Skeletal muscle satellite cell (primary cell): ENCODE measurements at regions not wholly inside any gene's neighbourhood (a gene's known extent, or its start where the extent isn't known, plus 50 kb on each side); places are given as distances from the start of the nearest gene placed in this dataset.

ENCODE experiments used
- H3K27me3 ChIP-seq: 2 replicates; pipeline ENCODE4 v1.7.0; 2013; ENCODE audit warnings: low read length; ENCODE audit not compliant: control insufficient read depth, insufficient read depth
- H3K36me3 ChIP-seq: 2 replicates; pipeline ENCODE4 v1.7.0; 2013; ENCODE audit warnings: mild to moderate bottlenecking, control low read depth, low read length; ENCODE audit not compliant: insufficient read depth
- H3K4me1 ChIP-seq: 2 replicates; pipeline ENCODE4 v1.7.0; 2013; ENCODE audit warnings: low read length; ENCODE audit not compliant: control insufficient read depth, insufficient read depth
- H3K4me2 ChIP-seq: 2 replicates; pipeline ENCODE4 v1.7.0; 2013; ENCODE audit warnings: mild to moderate bottlenecking, low read length
- H3K4me3 ChIP-seq: 2 replicates; pipeline ENCODE4 v1.7.0; 2013; ENCODE audit warnings: low read length
- H3K9ac ChIP-seq: 2 replicates; pipeline ENCODE4 v1.7.0; 2013; ENCODE audit warnings: mild to moderate bottlenecking, low read depth, low read length, moderate library complexity
- H3K9me3 ChIP-seq: replicated peaks from 2 replicates; pipeline ENCODE4 v1.7.0; 2013; ENCODE audit warnings: mild to moderate bottlenecking, control low read depth, low read length

GRCh38 chr20:40467067-40467466 is 222.0 kb downstream of the MAFB start:
- no peak overlapping the region for H3K9ac ChIP-seq
- no peaks in the 10 kb centered on the region for H3K9me3 ChIP-seq
- H3K4me2 ChIP-seq, result no peak overlapping the region
- H3K4me1 ChIP-seq, result no peaks in the 10 kb centered on the region
- H3K36me3 ChIP-seq, result no peaks in the 10 kb centered on the region
- H3K4me3 ChIP-seq, result no peak overlapping the region
- H3K27me3 ChIP-seq, result no peaks in the 10 kb centered on the region

GRCh38 chr20:40464731-40465208 is 224.3 kb downstream of the MAFB start:
- H3K4me1 ChIP-seq, result no peaks in the 10 kb centered on the region
- H3K4me3 ChIP-seq, result no peak overlapping the region
- H3K27me3 ChIP-seq, result no peaks in the 10 kb centered on the region
- no peak overlapping the region for H3K9ac ChIP-seq
- no peaks in the 10 kb centered on the region for H3K36me3 ChIP-seq
- H3K9me3 ChIP-seq, result no peaks in the 10 kb centered on the region
- no peak overlapping the region for H3K4me2 ChIP-seq

- Histone ChIP-seq H3K4me3 (no peak overlapping the region), H3K9me3 (no peaks in the 10 kb centered on the region), H3K27me3 (peaks cover 3% of the 10 kb centered on the region), H3K36me3 (no peaks in the 10 kb centered on the region), H3K4me1 (no peaks in the 10 kb centered on the region), H3K9ac (no peak overlapping the region), H3K4me2 (no peak overlapping the region)
These were observed 225.9 kb downstream of the MAFB start for GRCh38 chr20:40463171-40463570.

- no peaks in the 10 kb centered on the region for H3K36me3 ChIP-seq
- H3K27me3 ChIP-seq, result peaks cover 6% of the 10 kb centered on the region
- no peak overlapping the region for H3K4me3 ChIP-seq
- no peak overlapping the region for H3K4me2 ChIP-seq
- no peak overlapping the region for H3K9ac ChIP-seq
- H3K9me3 ChIP-seq, result no peaks in the 10 kb centered on the region
- H3K4me1 ChIP-seq, result no peaks in the 10 kb centered on the region
These were observed 226.5 kb downstream of the MAFB start for GRCh38 chr20:40462566-40462965.

GRCh38 chr20:40459299-40459698 is 229.7 kb downstream of the MAFB start:
- H3K4me3 ChIP-seq, result no peak overlapping the region
- H3K27me3 ChIP-seq, result peaks cover 10% of the 10 kb centered on the region
- no peaks in the 10 kb centered on the region for H3K36me3 ChIP-seq
- H3K9me3 ChIP-seq, result no peaks in the 10 kb centered on the region
- no peaks in the 10 kb centered on the region for H3K4me1 ChIP-seq
- no peak overlapping the region for H3K9ac ChIP-seq
- no peak overlapping the region for H3K4me2 ChIP-seq

GRCh38 chr20:40457404-40457803 is 231.6 kb downstream of the MAFB start:
- H3K4me1 ChIP-seq, result no peaks in the 10 kb centered on the region
- no peak overlapping the region for H3K4me2 ChIP-seq
- no peak overlapping the region for H3K4me3 ChIP-seq
- H3K9me3 ChIP-seq, result no peaks in the 10 kb centered on the region
- no peaks in the 10 kb centered on the region for H3K36me3 ChIP-seq
- H3K27me3 ChIP-seq, result peaks cover 10% of the 10 kb centered on the region
- no peak overlapping the region for H3K9ac ChIP-seq

- H3K4me1 ChIP-seq, result no peaks in the 10 kb centered on the region
These were observed 236.3 kb downstream of the MAFB start for GRCh38 chr20:40452758-40453157.

GRCh38 chr20:40451552-40451951 is 237.5 kb downstream of the MAFB start:
- no peaks in the 10 kb centered on the region for H3K4me1 ChIP-seq
- H3K9ac ChIP-seq, result no peak overlapping the region
- H3K27me3 ChIP-seq, result no peaks in the 10 kb centered on the region
- H3K9me3 ChIP-seq, result no peaks in the 10 kb centered on the region
- H3K36me3 ChIP-seq, result no peaks in the 10 kb centered on the region
- no peak overlapping the region for H3K4me2 ChIP-seq
- no peak overlapping the region for H3K4me3 ChIP-seq

More at GRCh38 chr20:40452758-40453157, 236.3 kb downstream of the MAFB start:
- H3K9me3 ChIP-seq, result no peaks in the 10 kb centered on the region
- peaks cover 6% of the 10 kb centered on the region for H3K27me3 ChIP-seq
- no peaks in the 10 kb centered on the region for H3K36me3 ChIP-seq
- no peak overlapping the region for H3K4me3 ChIP-seq
- H3K9ac ChIP-seq, result no peak overlapping the region
- H3K4me2 ChIP-seq, result no peak overlapping the region

- no peaks in the 10 kb centered on the region for H3K4me1 ChIP-seq
These were observed 238.9 kb downstream of the MAFB start for GRCh38 chr20:40449974-40450616.

GRCh38 chr20:40449144-40449690 is 239.8 kb downstream of the MAFB start:
- H3K9me3 ChIP-seq, result no peaks in the 10 kb centered on the region
- no peak overlapping the region for H3K4me3 ChIP-seq
- no peaks in the 10 kb centered on the region for H3K27me3 ChIP-seq
- H3K4me1 ChIP-seq, result no peaks in the 10 kb centered on the region
- H3K4me2 ChIP-seq, result no peak overlapping the region
- H3K36me3 ChIP-seq, result no peaks in the 10 kb centered on the region
- H3K9ac ChIP-seq, result no peak overlapping the region

More at GRCh38 chr20:40449974-40450616, 238.9 kb downstream of the MAFB start:
- no peaks in the 10 kb centered on the region for H3K36me3 ChIP-seq
- H3K27me3 ChIP-seq, result no peaks in the 10 kb centered on the region
- H3K4me2 ChIP-seq, result no peak overlapping the region
- H3K9me3 ChIP-seq, result no peaks in the 10 kb centered on the region
- H3K9ac ChIP-seq, result no peak overlapping the region
- no peak overlapping the region for H3K4me3 ChIP-seq

- Histone ChIP-seq H3K4me3 (no peak overlapping the region), H3K27me3 (no peaks in the 10 kb centered on the region), H3K36me3 (no peaks in the 10 kb centered on the region), H3K9me3 (no peaks in the 10 kb centered on the region), H3K9ac (no peak overlapping the region), H3K4me2 (no peak overlapping the region), H3K4me1 (no peaks in the 10 kb centered on the region)
These were observed 242.1 kb downstream of the MAFB start for GRCh38 chr20:40446888-40447287.

- H3K36me3 ChIP-seq, result no peaks in the 10 kb centered on the region
- H3K4me2 ChIP-seq, result no peak overlapping the region
- no peaks in the 10 kb centered on the region for H3K4me1 ChIP-seq
- peaks cover 3% of the 10 kb centered on the region for H3K27me3 ChIP-seq
- no peak overlapping the region for H3K9ac ChIP-seq
- H3K4me3 ChIP-seq, result no peak overlapping the region
- H3K9me3 ChIP-seq, result no peaks in the 10 kb centered on the region
These were observed 244.5 kb downstream of the MAFB start for GRCh38 chr20:40444516-40444915.
